SK-N-SH (cell line): ENCODE measurements at regions not wholly inside any gene's neighbourhood (a gene's known extent, or its start where the extent isn't known, plus 50 kb on each side); places are given as distances from the start of the nearest gene placed in this dataset.

Source experiments
- CHD2 ChIP-seq: fragments of 150-350 bp; IDR thresholded peaks from 2 replicates; pipeline ENCODE4 v1.6.1; 2018; ENCODE audit warnings: low read length; ENCODE audit not compliant: partially characterized antibody
- GABPA ChIP-seq: IDR thresholded peaks from 2 replicates; pipeline ENCODE4 v1.4.0; 2012; ENCODE audit warnings: low read depth, mild to moderate bottlenecking
- NFIC ChIP-seq: IDR thresholded peaks from 2 replicates; pipeline ENCODE4 v1.4.0; 2012; ENCODE audit warnings: borderline replicate concordance
- POLR2AphosphoS5 ChIP-seq: IDR thresholded peaks from 2 replicates; pipeline ENCODE4 v1.6.1; 2012; ENCODE audit warnings: low read depth, low read length
- RAD21 ChIP-seq: IDR thresholded peaks from 2 replicates; pipeline ENCODE4 v1.6.1; 2012; ENCODE audit warnings: mild to moderate bottlenecking, low read length

DNA sequence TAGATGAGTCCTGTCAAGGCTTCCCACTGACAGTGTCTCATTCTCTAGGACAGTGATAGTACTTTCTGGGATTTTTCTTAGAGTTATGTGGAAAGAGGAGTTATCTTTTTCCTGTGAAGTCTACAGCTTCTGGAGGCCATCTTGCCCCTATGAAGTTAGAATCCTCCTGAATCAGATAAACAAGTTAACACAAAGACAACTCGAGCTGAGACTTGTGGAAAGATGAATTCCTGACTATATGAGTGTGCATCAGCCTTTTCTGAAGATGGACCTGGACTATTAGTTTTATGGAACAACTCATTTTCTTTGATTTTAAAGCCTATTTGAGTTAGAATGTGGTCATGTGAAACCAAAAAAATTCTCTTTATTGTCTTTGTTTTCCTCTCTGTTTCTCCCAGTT lies 290.9 kb downstream of the LRRIQ3 start:
- no peak for TF ChIP-seq CHD2
- no peak for TF ChIP-seq POLR2AphosphoS5
- TF ChIP-seq GABPA = no peak
- TF ChIP-seq RAD21 = no peak
- TF ChIP-seq NFIC = no peak
